ENCODE measurements at regions not wholly inside any gene's neighbourhood (a gene's known extent, or its start where the extent isn't known, plus 50 kb on each side); places are given as distances from the start of the nearest gene placed in this dataset.

- peaks cover 2% of the 10 kb centered on the region for H3K9me3 Mint-ChIP-seq
- POLR2A ChIA-PET: no interaction called here
- DNase-seq: no peak
- no peak overlapping the region for H3K27ac Mint-ChIP-seq
- no peaks in the 10 kb centered on the region for H3K4me1 Mint-ChIP-seq
- H3K4me3 Mint-ChIP-seq: no peak overlapping the region
- no peaks in the 10 kb centered on the region for H3K36me3 Mint-ChIP-seq (ENCODE audit: low read depth)
- H3K27me3 Mint-ChIP-seq: no peaks in the 10 kb centered on the region
- CTCF ChIA-PET: no interaction called here
These were observed 795.9 kb downstream of the XPNPEP1 start for GRCh38 chr10:109127363-109127762.

DNA sequence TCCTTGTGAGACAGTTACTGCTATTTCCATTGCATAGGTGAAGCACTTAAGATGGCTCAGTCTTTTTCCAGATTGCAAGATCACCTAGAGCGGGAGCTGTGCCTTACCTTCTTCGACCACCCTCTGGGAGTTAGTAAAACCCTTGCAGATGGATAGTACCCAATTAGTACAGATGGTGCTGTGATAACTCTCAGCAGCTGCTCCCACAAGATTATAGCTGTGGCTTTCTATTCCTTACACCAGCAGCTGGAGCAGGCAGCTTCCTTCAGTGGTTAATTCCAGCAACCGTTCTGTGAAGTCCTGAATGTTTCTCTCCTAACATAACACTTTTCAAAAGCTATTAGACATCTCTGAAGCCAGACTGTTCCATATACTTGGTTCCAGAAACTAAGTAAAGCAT, 796.8 kb downstream of the XPNPEP1 start:
- POLR2A ChIA-PET: no interaction called here

GRCh38 chr10:109126016-109126415, 797.3 kb downstream of the XPNPEP1 start:
- H3K4me3 Mint-ChIP-seq: no peak overlapping the region
- no peaks in the 10 kb centered on the region for H3K36me3 Mint-ChIP-seq (ENCODE audit: low read depth)
- peaks cover 2% of the 10 kb centered on the region for H3K9me3 Mint-ChIP-seq
- H3K27me3 Mint-ChIP-seq: no peaks in the 10 kb centered on the region
- ChIA-PET CTCF (no interaction called here), POLR2A (no interaction called here)
- no peak for DNase-seq
- H3K27ac Mint-ChIP-seq: no peak overlapping the region
- H3K4me1 Mint-ChIP-seq: no peaks in the 10 kb centered on the region

More for the DNA sequence above, 796.8 kb downstream of the XPNPEP1 start:
- peaks cover 2% of the 10 kb centered on the region for H3K9me3 Mint-ChIP-seq
- CTCF ChIA-PET: no interaction called here
- no peaks in the 10 kb centered on the region for H3K27me3 Mint-ChIP-seq
- no peaks in the 10 kb centered on the region for H3K36me3 Mint-ChIP-seq (ENCODE audit: low read depth)
- H3K4me1 Mint-ChIP-seq: no peaks in the 10 kb centered on the region
- H3K27ac Mint-ChIP-seq: no peak overlapping the region
- no peak overlapping the region for H3K4me3 Mint-ChIP-seq
- no peak for DNase-seq

DNA sequence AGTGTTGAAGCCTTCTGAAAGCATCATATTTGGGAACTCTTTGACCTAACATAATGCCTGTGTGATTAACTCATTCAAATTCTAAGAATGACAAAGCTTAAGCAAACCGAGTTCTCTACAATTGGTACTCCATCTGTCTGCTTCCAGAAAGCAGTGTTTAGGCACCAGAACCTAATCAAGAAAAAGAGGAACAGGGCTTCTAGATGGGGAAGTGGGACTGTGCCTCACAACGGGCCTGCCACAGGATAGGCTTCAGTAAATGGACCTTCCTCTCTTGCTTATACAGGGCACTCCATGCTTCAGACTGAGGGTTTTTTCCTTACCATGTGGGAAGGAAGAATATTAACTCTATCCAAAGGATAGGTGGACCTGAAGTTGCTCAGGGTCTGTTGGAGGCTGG, 808.1 kb downstream of the XPNPEP1 start:
- H3K27ac Mint-ChIP-seq: no peak overlapping the region
- ChIA-PET POLR2A (no interaction called here), CTCF (no interaction called here)
- no peaks in the 10 kb centered on the region for H3K27me3 Mint-ChIP-seq
- H3K9me3 Mint-ChIP-seq: peaks cover 14% of the 10 kb centered on the region
- H3K36me3 Mint-ChIP-seq (ENCODE audit: low read depth): no peaks in the 10 kb centered on the region
- no peak overlapping the region for H3K4me3 Mint-ChIP-seq
- no peaks in the 10 kb centered on the region for H3K4me1 Mint-ChIP-seq
- no peak for DNase-seq

- Mint-ChIP-seq H3K27me3 (no peaks in the 10 kb centered on the region), H3K4me1 (no peaks in the 10 kb centered on the region), H3K36me3 (ENCODE audit: low read depth) (no peaks in the 10 kb centered on the region), H3K4me3 (no peak overlapping the region), H3K9me3 (peaks cover 12% of the 10 kb centered on the region), H3K27ac (no peak overlapping the region)
- CTCF ChIA-PET: no interaction called here
- no peak for DNase-seq
- POLR2A ChIA-PET: no interaction called here
These were observed 808.7 kb downstream of the XPNPEP1 start for GRCh38 chr10:109114579-109114978.

GRCh38 chr10:109106604-109107003, 816.7 kb downstream of the XPNPEP1 start:
- no peak for DNase-seq
- CTCF ChIA-PET: no interaction called here
- no peaks in the 10 kb centered on the region for H3K36me3 Mint-ChIP-seq (ENCODE audit: low read depth)
- no peak overlapping the region for H3K27ac Mint-ChIP-seq
- no peaks in the 10 kb centered on the region for H3K27me3 Mint-ChIP-seq
- no peak overlapping the region for H3K4me3 Mint-ChIP-seq
- H3K9me3 Mint-ChIP-seq: no peaks in the 10 kb centered on the region
- POLR2A ChIA-PET: no interaction called here
- no peaks in the 10 kb centered on the region for H3K4me1 Mint-ChIP-seq

DNA sequence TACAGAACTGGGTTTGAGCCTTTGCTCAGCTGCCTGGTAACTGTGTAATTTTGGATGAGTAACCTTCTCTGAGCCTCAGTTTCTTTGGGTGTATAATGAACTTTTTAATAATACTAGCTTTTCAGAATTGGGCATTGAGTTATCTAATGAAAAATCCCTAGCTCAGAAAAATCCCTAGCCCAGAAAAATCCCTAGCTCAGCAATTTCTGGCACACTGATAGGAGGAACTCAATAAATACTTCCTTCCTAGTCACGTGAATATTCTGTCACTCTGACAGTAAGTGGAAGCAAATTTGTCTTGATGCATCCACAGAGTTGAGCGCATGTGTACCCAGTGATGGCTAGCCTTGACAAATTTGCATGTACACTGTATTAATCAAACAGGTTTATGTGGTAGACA, 817.6 kb downstream of the XPNPEP1 start:
- H3K27me3 Mint-ChIP-seq: no peaks in the 10 kb centered on the region

GRCh38 chr10:109104806-109105205, 818.5 kb downstream of the XPNPEP1 start:
- H3K27me3 Mint-ChIP-seq: no peaks in the 10 kb centered on the region
- H3K27ac Mint-ChIP-seq: no peak overlapping the region
- H3K4me3 Mint-ChIP-seq: no peak overlapping the region
- H3K4me1 Mint-ChIP-seq: no peaks in the 10 kb centered on the region
- H3K36me3 Mint-ChIP-seq (ENCODE audit: low read depth): no peaks in the 10 kb centered on the region
- CTCF ChIA-PET: no interaction called here
- H3K9me3 Mint-ChIP-seq: no peaks in the 10 kb centered on the region
- POLR2A ChIA-PET: no interaction called here
- DNase-seq: no peak

More for the DNA sequence above, 817.6 kb downstream of the XPNPEP1 start:
- Mint-ChIP-seq H3K4me1 (no peaks in the 10 kb centered on the region), H3K36me3 (ENCODE audit: low read depth) (no peaks in the 10 kb centered on the region), H3K27ac (no peak overlapping the region), H3K9me3 (no peaks in the 10 kb centered on the region), H3K4me3 (no peak overlapping the region)
- ChIA-PET POLR2A (no interaction called here), CTCF (no interaction called here)
- DNase-seq: no peak

DNA sequence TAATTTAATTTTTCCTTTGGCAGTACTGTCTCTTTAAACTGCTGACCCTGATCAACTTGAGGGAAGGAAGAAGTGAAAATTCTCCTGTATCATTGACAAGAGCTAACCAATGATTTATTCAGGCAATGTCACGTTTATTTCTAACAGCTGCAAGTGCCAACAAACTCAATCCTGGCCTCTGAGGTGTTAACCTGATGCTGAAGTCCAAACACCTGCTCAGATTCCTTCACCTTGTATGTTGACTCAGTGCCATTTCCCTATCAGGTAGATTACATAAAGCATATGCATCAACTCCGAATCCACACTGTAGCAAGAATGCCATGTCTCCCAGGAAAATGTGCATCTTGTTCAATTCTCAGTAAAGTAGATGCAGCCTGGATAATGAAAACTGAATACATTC, 820.0 kb downstream of the XPNPEP1 start:
- no peak for DNase-seq
- ChIA-PET CTCF (no interaction called here), POLR2A (no interaction called here)
- Mint-ChIP-seq H3K27me3 (no peaks in the 10 kb centered on the region), H3K27ac (no peak overlapping the region), H3K9me3 (no peaks in the 10 kb centered on the region), H3K4me1 (no peaks in the 10 kb centered on the region), H3K4me3 (no peak overlapping the region), H3K36me3 (ENCODE audit: low read depth) (no peaks in the 10 kb centered on the region)

- POLR2A ChIA-PET: no interaction called here
- no peaks in the 10 kb centered on the region for H3K4me1 Mint-ChIP-seq
These were observed 833.5 kb downstream of the XPNPEP1 start for GRCh38 chr10:109089779-109090178.

DNA sequence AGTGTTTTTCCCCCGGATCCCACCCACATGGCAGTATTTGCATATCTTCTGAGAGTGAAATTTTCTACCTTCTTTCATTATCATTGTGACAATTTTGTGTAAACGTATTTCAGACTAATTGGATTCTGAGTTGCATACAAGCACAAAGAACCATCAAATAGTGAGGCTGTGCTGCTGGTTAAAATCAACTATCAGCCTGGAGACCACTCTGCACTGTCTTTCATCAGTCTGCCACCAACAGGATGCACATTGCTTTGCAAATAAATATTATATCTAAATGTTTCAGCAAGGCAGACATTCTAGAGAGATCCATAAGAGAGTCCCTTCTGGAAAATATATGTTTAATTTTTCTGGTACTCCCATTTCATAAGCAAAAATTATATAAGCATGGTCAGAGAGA, 851.8 kb downstream of the XPNPEP1 start:
- Mint-ChIP-seq H3K36me3 (ENCODE audit: low read depth) (no peaks in the 10 kb centered on the region), H3K27me3 (no peaks in the 10 kb centered on the region), H3K9me3 (no peaks in the 10 kb centered on the region), H3K4me1 (no peaks in the 10 kb centered on the region), H3K27ac (no peak overlapping the region), H3K4me3 (no peak overlapping the region)
- ChIA-PET CTCF (no interaction called here), POLR2A (no interaction called here)
- DNase-seq: no peak

More at GRCh38 chr10:109089779-109090178, 833.5 kb downstream of the XPNPEP1 start:
- Mint-ChIP-seq H3K9me3 (peaks cover 6% of the 10 kb centered on the region), H3K36me3 (ENCODE audit: low read depth) (no peaks in the 10 kb centered on the region), H3K27ac (no peak overlapping the region), H3K4me3 (no peak overlapping the region), H3K27me3 (no peaks in the 10 kb centered on the region)
- no peak for DNase-seq
- CTCF ChIA-PET: no interaction called here

- DNase-seq: no peak
- Mint-ChIP-seq H3K4me1 (no peaks in the 10 kb centered on the region), H3K36me3 (ENCODE audit: low read depth) (no peaks in the 10 kb centered on the region), H3K27me3 (no peaks in the 10 kb centered on the region), H3K4me3 (no peak overlapping the region), H3K9me3 (no peaks in the 10 kb centered on the region), H3K27ac (no peak overlapping the region)
- POLR2A ChIA-PET: no interaction called here
- CTCF ChIA-PET: no interaction called here
These were observed 852.8 kb downstream of the XPNPEP1 start for GRCh38 chr10:109070492-109070891.

DNA sequence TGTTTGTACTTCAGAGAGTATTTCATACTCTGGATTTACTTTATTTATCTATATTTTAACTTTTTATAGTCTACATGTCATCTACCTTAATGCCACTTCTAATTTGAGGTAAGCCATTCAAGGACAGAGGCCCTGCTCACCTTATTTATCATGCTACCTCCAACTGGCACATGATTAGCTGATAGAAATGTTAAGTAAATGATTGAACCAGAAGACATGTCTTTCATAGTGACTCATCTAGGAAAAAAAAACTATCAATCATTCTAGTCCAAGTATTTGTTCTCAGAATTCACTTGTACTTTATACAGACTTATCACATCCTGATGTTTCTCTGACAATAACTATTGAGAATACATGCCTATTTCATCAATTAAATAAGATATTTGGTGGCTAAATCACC, 856.3 kb downstream of the XPNPEP1 start:
- Mint-ChIP-seq H3K9me3 (no peaks in the 10 kb centered on the region), H3K4me3 (no peak overlapping the region), H3K4me1 (no peaks in the 10 kb centered on the region), H3K36me3 (ENCODE audit: low read depth) (no peaks in the 10 kb centered on the region), H3K27ac (no peak overlapping the region), H3K27me3 (no peaks in the 10 kb centered on the region)
- no peak for DNase-seq
- CTCF ChIA-PET: no interaction called here
- POLR2A ChIA-PET: no interaction called here

GRCh38 chr10:109065821-109066220, 857.5 kb downstream of the XPNPEP1 start:
- H3K4me3 Mint-ChIP-seq: no peak overlapping the region
- ChIA-PET CTCF (no interaction called here), POLR2A (no interaction called here)
- no peak for DNase-seq
- H3K27me3 Mint-ChIP-seq: no peaks in the 10 kb centered on the region
- H3K27ac Mint-ChIP-seq: no peak overlapping the region
- H3K36me3 Mint-ChIP-seq (ENCODE audit: low read depth): no peaks in the 10 kb centered on the region
- H3K4me1 Mint-ChIP-seq: no peaks in the 10 kb centered on the region
- H3K9me3 Mint-ChIP-seq: no peaks in the 10 kb centered on the region

GRCh38 chr10:109062371-109062770, 860.9 kb downstream of the XPNPEP1 start:
- H3K4me3 Mint-ChIP-seq: no peak overlapping the region
- H3K4me1 Mint-ChIP-seq: no peaks in the 10 kb centered on the region
- ChIA-PET CTCF (no interaction called here), POLR2A (no interaction called here)
- no peaks in the 10 kb centered on the region for H3K36me3 Mint-ChIP-seq (ENCODE audit: low read depth)
- no peaks in the 10 kb centered on the region for H3K9me3 Mint-ChIP-seq
- no peak overlapping the region for H3K27ac Mint-ChIP-seq
- DNase-seq: no peak
- H3K27me3 Mint-ChIP-seq: no peaks in the 10 kb centered on the region

Data from activated CD4-positive, alpha-beta T cell treated with anti-CD3 and anti-CD28 coated beads, Interleukin-2, amount 10 ng/mL, durations not matched to agents 7 days and 5 days (primary cell).